ENCODE measurements at regions not wholly inside any gene's neighbourhood (a gene's known extent, or its start where the extent isn't known, plus 50 kb on each side); places are given as distances from the start of the nearest gene placed in this dataset.

- no peaks in the 10 kb centered on the region for H3K36me3 ChIP-seq (ENCODE audit: control insufficient read depth, low read length)
- no peaks in the 10 kb centered on the region for H3K9me3 ChIP-seq (ENCODE audit: control insufficient read depth, insufficient read depth, low read length)
- H3K79me2 ChIP-seq (ENCODE audit: control insufficient read depth, low read length): no peaks in the 10 kb centered on the region
- H3K27ac ChIP-seq (ENCODE audit: low read depth, low read length): no peak overlapping the region
- H3K9me2 ChIP-seq (replicated peaks; ENCODE audit: control insufficient read depth, low read length): no peaks in the 10 kb centered on the region
- no peaks in the 10 kb centered on the region for H4K20me1 ChIP-seq (ENCODE audit: control insufficient read depth, insufficient read depth, low read depth, low read length)
- no peak overlapping the region for H3K4me3 ChIP-seq (ENCODE audit: low read length)
- no peaks in the 10 kb centered on the region for H3K4me1 ChIP-seq (ENCODE audit: control insufficient read depth, low read length)
- H3K4me2 ChIP-seq (ENCODE audit: low read length): no peak overlapping the region
- H3F3A ChIP-seq (ENCODE audit: control insufficient read depth, insufficient read depth): no peaks in the 10 kb centered on the region
- no peak for TF ChIP-seq EZH2phosphoT487 (IDR thresholded peaks at IDR 0.05; ENCODE audit: borderline replicate concordance, low read length)
- no peak for TF ChIP-seq CTCF (IDR thresholded peaks at IDR 0.05; ENCODE audit: low read depth, low read length, poor library complexity, severe bottlenecking)
- H3K27me3 ChIP-seq (ENCODE audit: control insufficient read depth, low read length): no peaks in the 10 kb centered on the region
Observed at GRCh38 chr9:23413541-23413940, 412.5 kb downstream of the ELAVL2 start.

- no peaks in the 10 kb centered on the region for H4K20me1 ChIP-seq (ENCODE audit: control insufficient read depth, insufficient read depth, low read depth, low read length)
- H3K4me1 ChIP-seq (ENCODE audit: control insufficient read depth, low read length): no peaks in the 10 kb centered on the region
- no peaks in the 10 kb centered on the region for H3K9me2 ChIP-seq (replicated peaks; ENCODE audit: control insufficient read depth, low read length)
- no peaks in the 10 kb centered on the region for H3F3A ChIP-seq (ENCODE audit: control insufficient read depth, insufficient read depth)
- TF ChIP-seq CTCF (IDR thresholded peaks at IDR 0.05; ENCODE audit: low read depth, low read length, poor library complexity, severe bottlenecking): no peak
- TF ChIP-seq EZH2phosphoT487 (IDR thresholded peaks at IDR 0.05; ENCODE audit: borderline replicate concordance, low read length): no peak
- no peaks in the 10 kb centered on the region for H3K36me3 ChIP-seq (ENCODE audit: control insufficient read depth, low read length)
- H3K4me3 ChIP-seq (ENCODE audit: low read length): no peak overlapping the region
- no peaks in the 10 kb centered on the region for H3K79me2 ChIP-seq (ENCODE audit: control insufficient read depth, low read length)
- no peak overlapping the region for H3K27ac ChIP-seq (ENCODE audit: low read depth, low read length)
- no peaks in the 10 kb centered on the region for H3K9me3 ChIP-seq (ENCODE audit: control insufficient read depth, insufficient read depth, low read length)
- H3K4me2 ChIP-seq (ENCODE audit: low read length): no peak overlapping the region
- no peaks in the 10 kb centered on the region for H3K27me3 ChIP-seq (ENCODE audit: control insufficient read depth, low read length)
Observed at GRCh38 chr9:23423999-23424398, 402.0 kb downstream of the ELAVL2 start.

GRCh38 chr9:23426144-23426543, 399.9 kb downstream of the ELAVL2 start:
- H4K20me1 ChIP-seq (ENCODE audit: control insufficient read depth, insufficient read depth, low read depth, low read length): no peaks in the 10 kb centered on the region
- TF ChIP-seq EZH2phosphoT487 (IDR thresholded peaks at IDR 0.05; ENCODE audit: borderline replicate concordance, low read length): no peak
- TF ChIP-seq CTCF (IDR thresholded peaks at IDR 0.05; ENCODE audit: low read depth, low read length, poor library complexity, severe bottlenecking): no peak
- H3K4me2 ChIP-seq (ENCODE audit: low read length): no peak overlapping the region
- H3K36me3 ChIP-seq (ENCODE audit: control insufficient read depth, low read length): no peaks in the 10 kb centered on the region
- no peaks in the 10 kb centered on the region for H3K79me2 ChIP-seq (ENCODE audit: control insufficient read depth, low read length)
- H3F3A ChIP-seq (ENCODE audit: control insufficient read depth, insufficient read depth): no peaks in the 10 kb centered on the region
- H3K27ac ChIP-seq (ENCODE audit: low read depth, low read length): no peak overlapping the region
- H3K4me1 ChIP-seq (ENCODE audit: control insufficient read depth, low read length): no peaks in the 10 kb centered on the region
- no peaks in the 10 kb centered on the region for H3K9me2 ChIP-seq (replicated peaks; ENCODE audit: control insufficient read depth, low read length)
- H3K4me3 ChIP-seq (ENCODE audit: low read length): no peak overlapping the region
- H3K27me3 ChIP-seq (ENCODE audit: control insufficient read depth, low read length): no peaks in the 10 kb centered on the region
- no peaks in the 10 kb centered on the region for H3K9me3 ChIP-seq (ENCODE audit: control insufficient read depth, insufficient read depth, low read length)

GRCh38 chr9:23431459-23431858, 394.6 kb downstream of the ELAVL2 start:
- H3K27ac ChIP-seq (ENCODE audit: low read depth, low read length): no peak overlapping the region
- H3K4me3 ChIP-seq (ENCODE audit: low read length): no peak overlapping the region
- H3F3A ChIP-seq (ENCODE audit: control insufficient read depth, insufficient read depth): no peaks in the 10 kb centered on the region
- no peaks in the 10 kb centered on the region for H3K27me3 ChIP-seq (ENCODE audit: control insufficient read depth, low read length)
- H3K4me2 ChIP-seq (ENCODE audit: low read length): no peak overlapping the region
- H3K79me2 ChIP-seq (ENCODE audit: control insufficient read depth, low read length): no peaks in the 10 kb centered on the region
- H3K4me1 ChIP-seq (ENCODE audit: control insufficient read depth, low read length): no peaks in the 10 kb centered on the region
- TF ChIP-seq EZH2phosphoT487 (IDR thresholded peaks at IDR 0.05; ENCODE audit: borderline replicate concordance, low read length) (no peak), CTCF (IDR thresholded peaks at IDR 0.05; ENCODE audit: low read depth, low read length, poor library complexity, severe bottlenecking) (no peak)
- no peaks in the 10 kb centered on the region for H3K36me3 ChIP-seq (ENCODE audit: control insufficient read depth, low read length)
- H3K9me2 ChIP-seq (replicated peaks; ENCODE audit: control insufficient read depth, low read length): no peaks in the 10 kb centered on the region
- no peaks in the 10 kb centered on the region for H4K20me1 ChIP-seq (ENCODE audit: control insufficient read depth, insufficient read depth, low read depth, low read length)
- no peaks in the 10 kb centered on the region for H3K9me3 ChIP-seq (ENCODE audit: control insufficient read depth, insufficient read depth, low read length)

Measured in DOHH2 (cell line).